ENCODE measurements at regions not wholly inside any gene's neighbourhood (a gene's known extent, or its start where the extent isn't known, plus 50 kb on each side); places are given as distances from the start of the nearest gene placed in this dataset.

DNA sequence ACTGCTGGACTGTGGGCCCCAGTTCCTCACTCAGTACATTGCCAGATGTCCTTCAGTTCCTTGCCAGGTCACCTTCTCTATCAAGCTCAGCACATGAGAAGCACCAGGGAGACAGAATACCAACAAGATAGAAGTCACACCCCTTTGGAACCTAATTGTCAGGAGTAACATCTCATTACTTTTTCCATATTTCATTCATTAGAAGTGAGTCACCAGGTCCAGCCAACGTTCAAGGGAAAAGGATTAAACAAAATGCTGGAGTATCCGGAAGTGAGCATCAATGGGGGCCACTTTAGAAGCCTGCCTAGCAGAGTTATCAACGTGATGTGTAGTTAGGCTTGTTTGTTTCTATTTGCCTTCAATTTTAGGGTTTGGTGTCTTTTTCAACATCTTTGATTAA, 569.3 kb downstream of the MIAT start:
- Histone ChIP-seq H3K27ac (ENCODE audit: low read depth in 1 of 2, low read length in 1 of 2) (no peak overlapping the region), H3K9me3 (ENCODE audit: control insufficient read depth in 4 of 4, insufficient read depth in 3 of 4, low read length in 3 of 4) (peaks cover 0 to 6% (median 5%) of the 10 kb centered on the region in 4 donors), H3K36me3 (ENCODE audit: control insufficient read depth in 4 of 4, insufficient read depth in 4 of 4, low read length in 4 of 4) (no peaks in the 10 kb centered on the region), H3K9ac (ENCODE audit: insufficient read depth in 1 of 2, low read length in 2 of 2) (no peak overlapping the region), H3K4me3 (no peak overlapping the region), H3K27me3 (ENCODE audit: control insufficient read depth in 3 of 3, insufficient read depth in 3 of 3, low read length in 2 of 3) (no peaks in the 10 kb centered on the region), H3K4me1 (ENCODE audit: control insufficient read depth in 5 of 5, insufficient read depth in 5 of 5, low read length in 5 of 5) (peaks cover 0 to 11% (median 0%) of the 10 kb centered on the region in 5 donors)
- TF ChIP-seq, protein P1, sequence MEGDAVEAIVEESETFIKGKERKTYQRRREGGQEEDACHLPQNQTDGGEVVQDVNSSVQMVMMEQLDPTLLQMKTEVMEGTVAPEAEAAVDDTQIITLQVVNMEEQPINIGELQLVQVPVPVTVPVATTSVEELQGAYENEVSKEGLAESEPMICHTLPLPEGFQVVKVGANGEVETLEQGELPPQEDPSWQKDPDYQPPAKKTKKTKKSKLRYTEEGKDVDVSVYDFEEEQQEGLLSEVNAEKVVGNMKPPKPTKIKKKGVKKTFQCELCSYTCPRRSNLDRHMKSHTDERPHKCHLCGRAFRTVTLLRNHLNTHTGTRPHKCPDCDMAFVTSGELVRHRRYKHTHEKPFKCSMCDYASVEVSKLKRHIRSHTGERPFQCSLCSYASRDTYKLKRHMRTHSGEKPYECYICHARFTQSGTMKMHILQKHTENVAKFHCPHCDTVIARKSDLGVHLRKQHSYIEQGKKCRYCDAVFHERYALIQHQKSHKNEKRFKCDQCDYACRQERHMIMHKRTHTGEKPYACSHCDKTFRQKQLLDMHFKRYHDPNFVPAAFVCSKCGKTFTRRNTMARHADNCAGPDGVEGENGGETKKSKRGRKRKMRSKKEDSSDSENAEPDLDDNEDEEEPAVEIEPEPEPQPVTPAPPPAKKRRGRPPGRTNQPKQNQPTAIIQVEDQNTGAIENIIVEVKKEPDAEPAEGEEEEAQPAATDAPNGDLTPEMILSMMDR (IDR thresholded peaks at IDR 0.05; ENCODE audit: control extremely low read depth, extremely low read depth): no peak
- ATAC-seq (ENCODE audit: insufficient read depth, low FRiP score): no peak
- 62 to 81% methylated on average over 3 of the region's 3 CpGs for WGBS, 2 donors
- DNase-seq: no peak

DNA sequence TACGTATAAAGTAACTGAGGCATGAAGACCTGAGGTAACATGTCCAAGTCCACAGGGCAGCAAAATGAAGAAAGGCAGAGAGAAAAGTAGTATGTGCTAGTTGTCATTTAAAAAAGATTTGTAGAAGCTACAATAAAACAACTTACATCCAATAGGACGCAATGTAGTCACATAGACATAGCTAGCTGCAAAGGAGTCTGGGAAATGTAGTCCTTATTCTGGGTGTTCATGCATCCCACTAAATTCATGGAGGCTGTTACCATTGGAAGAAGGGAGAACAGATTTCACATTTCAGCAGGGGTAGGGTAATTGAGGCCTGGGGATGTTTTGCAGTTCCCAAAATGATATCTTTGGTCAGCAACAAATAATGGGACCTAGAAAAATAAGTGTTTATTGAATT, 571.4 kb downstream of the MIAT start:
- TF ChIP-seq, protein P1 (IDR thresholded peaks at IDR 0.05; ENCODE audit: control extremely low read depth, extremely low read depth): no peak
- WGBS, 2 donors: 68 to 90% methylated on average over 2 of the region's 2 CpGs

DNA sequence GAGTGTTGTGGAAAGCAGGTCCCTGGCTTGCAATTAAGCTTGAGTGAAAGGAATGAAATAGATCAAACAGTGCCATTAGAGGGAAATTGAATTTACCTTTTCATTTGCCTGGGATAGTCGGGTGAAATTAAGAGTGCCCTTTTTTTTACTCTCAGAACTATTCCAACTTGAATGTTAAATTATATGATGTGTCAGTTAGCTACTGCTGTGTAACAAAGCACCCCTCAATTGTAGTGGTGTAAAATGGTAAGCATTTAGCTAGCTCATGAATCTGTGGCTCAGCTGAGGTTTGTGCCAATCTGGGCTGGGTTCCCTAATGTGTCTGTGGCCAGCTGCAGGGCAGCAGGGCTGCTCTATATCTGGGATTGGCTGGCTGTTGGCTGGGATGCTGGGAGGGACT, 571.4 kb downstream of the MN1 start:
- WGBS, 2 donors: 86 to 92% methylated on average over 1 of the region's 1 CpG
- H3K4me1 ChIP-seq (ENCODE audit: control insufficient read depth in 5 of 5, insufficient read depth in 5 of 5, low read length in 5 of 5): peaks cover 0 to 11% (median 0%) of the 10 kb centered on the region in 5 donors
- TF ChIP-seq, protein P1 (IDR thresholded peaks at IDR 0.05; ENCODE audit: control extremely low read depth, extremely low read depth): no peak

More for the DNA sequence above, 571.4 kb downstream of the MIAT start:
- ATAC-seq (ENCODE audit: insufficient read depth, low FRiP score) (no peak), DNase-seq (no peak)
- no peak overlapping the region for H3K9ac ChIP-seq (ENCODE audit: insufficient read depth in 1 of 2, low read length in 2 of 2)
- peaks cover 0 to 6% (median 2%) of the 10 kb centered on the region in 4 donors for H3K9me3 ChIP-seq (ENCODE audit: control insufficient read depth in 4 of 4, insufficient read depth in 3 of 4, low read length in 3 of 4)
- H3K36me3 ChIP-seq (ENCODE audit: control insufficient read depth in 4 of 4, insufficient read depth in 4 of 4, low read length in 4 of 4): no peaks in the 10 kb centered on the region
- peaks cover 0 to 20% (median 0%) of the 10 kb centered on the region in 5 donors for H3K4me1 ChIP-seq (ENCODE audit: control insufficient read depth in 5 of 5, insufficient read depth in 5 of 5, low read length in 5 of 5)
- H3K27me3 ChIP-seq (ENCODE audit: control insufficient read depth in 3 of 3, insufficient read depth in 3 of 3, low read length in 2 of 3): no peaks in the 10 kb centered on the region
- H3K27ac ChIP-seq (ENCODE audit: low read depth in 1 of 2, low read length in 1 of 2): no peak overlapping the region
- H3K4me3 ChIP-seq: no peak overlapping the region

DNA sequence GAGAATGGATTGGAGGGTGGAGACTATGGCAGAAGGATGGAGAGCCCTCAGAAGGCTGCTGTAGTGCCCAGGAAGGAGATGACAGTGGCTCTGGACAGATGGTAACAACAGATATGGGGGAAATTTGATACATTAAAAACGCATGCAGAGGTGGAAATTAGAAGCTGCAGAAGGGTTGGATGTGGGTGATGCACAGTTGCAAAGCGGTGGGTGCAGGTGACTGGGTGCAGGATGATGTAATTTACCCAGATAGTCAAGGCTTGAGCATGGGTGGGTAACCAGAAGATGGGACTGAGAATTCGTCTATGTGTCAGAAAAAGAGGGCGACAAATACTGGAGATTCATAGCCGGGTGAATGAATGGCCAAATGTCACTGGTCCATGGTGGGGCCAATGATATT, 570.3 kb downstream of the MN1 start:
- no peaks in the 10 kb centered on the region for H3K27me3 ChIP-seq (ENCODE audit: control insufficient read depth in 3 of 3, insufficient read depth in 3 of 3, low read length in 2 of 3)
- 82 to 85% methylated on average over 5 of the region's 5 CpGs for WGBS, 2 donors
- H3K4me1 ChIP-seq (ENCODE audit: control insufficient read depth in 5 of 5, insufficient read depth in 5 of 5, low read length in 5 of 5): peaks cover 0 to 11% (median 0%) of the 10 kb centered on the region in 5 donors
- H3K9me3 ChIP-seq (ENCODE audit: control insufficient read depth in 4 of 4, insufficient read depth in 3 of 4, low read length in 3 of 4): peaks cover 0 to 6% (median 2%) of the 10 kb centered on the region in 4 donors
- DNase-seq (no peak), ATAC-seq (ENCODE audit: insufficient read depth, low FRiP score) (no peak)
- TF ChIP-seq, protein P1 (IDR thresholded peaks at IDR 0.05; ENCODE audit: control extremely low read depth, extremely low read depth): no peak
- no peaks in the 10 kb centered on the region for H3K36me3 ChIP-seq (ENCODE audit: control insufficient read depth in 4 of 4, insufficient read depth in 4 of 4, low read length in 4 of 4)
- H3K9ac ChIP-seq (ENCODE audit: insufficient read depth in 1 of 2, low read length in 2 of 2): no peak overlapping the region
- no peak overlapping the region for H3K27ac ChIP-seq (ENCODE audit: low read depth in 1 of 2, low read length in 1 of 2)
- H3K4me3 ChIP-seq: no peak overlapping the region

More for the DNA sequence above, 571.4 kb downstream of the MN1 start:
- ATAC-seq (ENCODE audit: insufficient read depth, low FRiP score) (no peak), DNase-seq (no peak)
- no peak overlapping the region for H3K9ac ChIP-seq (ENCODE audit: insufficient read depth in 1 of 2, low read length in 2 of 2)
- no peak overlapping the region for H3K27ac ChIP-seq (ENCODE audit: low read depth in 1 of 2, low read length in 1 of 2)
- no peaks in the 10 kb centered on the region for H3K36me3 ChIP-seq (ENCODE audit: control insufficient read depth in 4 of 4, insufficient read depth in 4 of 4, low read length in 4 of 4)
- H3K27me3 ChIP-seq (ENCODE audit: control insufficient read depth in 3 of 3, insufficient read depth in 3 of 3, low read length in 2 of 3): no peaks in the 10 kb centered on the region
- H3K9me3 ChIP-seq (ENCODE audit: control insufficient read depth in 4 of 4, insufficient read depth in 3 of 4, low read length in 3 of 4): peaks cover 0 to 6% (median 2%) of the 10 kb centered on the region in 4 donors
- H3K4me3 ChIP-seq: no peak overlapping the region

Data from lung (tissue), 11 donors.